ENCODE measurements at regions not wholly inside any gene's neighbourhood (a gene's known extent, or its start where the extent isn't known, plus 50 kb on each side); places are given as distances from the start of the nearest gene placed in this dataset.

DNA sequence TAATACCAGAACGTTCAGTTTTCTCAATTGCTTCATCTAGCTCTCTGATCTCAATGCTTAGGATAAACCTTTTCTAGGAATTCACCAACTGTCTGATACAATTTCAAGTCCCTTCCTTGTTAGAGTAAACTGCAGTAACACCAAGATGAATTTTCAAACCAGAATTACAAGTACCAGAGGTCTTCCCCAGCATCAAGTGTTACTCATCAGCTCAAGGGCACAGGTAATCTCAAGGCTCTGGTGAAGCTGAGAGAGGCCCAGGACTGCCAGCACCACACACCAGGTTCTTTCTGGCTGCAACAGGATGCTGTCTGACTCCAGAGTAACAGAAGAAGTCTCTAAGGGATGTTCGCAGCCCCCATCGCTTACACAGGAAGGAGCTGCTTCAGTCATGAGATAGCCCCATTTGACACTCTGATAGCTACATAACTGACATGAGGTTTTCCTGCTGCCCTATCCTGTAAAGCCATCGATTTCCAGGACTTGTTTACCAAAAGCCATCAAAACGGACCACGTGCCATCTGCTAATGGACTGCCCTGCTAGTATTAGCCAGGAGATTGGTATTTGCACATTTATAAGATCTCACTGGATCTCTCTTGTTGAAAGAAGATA, 549.4 kb downstream of the UTRN start:
- Mint-ChIP-seq H3K27ac (no peak overlapping the region), H3K9me3 (no peaks in the 10 kb centered on the region), H3K36me3 (no peaks in the 10 kb centered on the region)
- DNase-seq (ENCODE audit: low spot score in 2 of 2) (no peak), ATAC-seq (no peak)

DNA sequence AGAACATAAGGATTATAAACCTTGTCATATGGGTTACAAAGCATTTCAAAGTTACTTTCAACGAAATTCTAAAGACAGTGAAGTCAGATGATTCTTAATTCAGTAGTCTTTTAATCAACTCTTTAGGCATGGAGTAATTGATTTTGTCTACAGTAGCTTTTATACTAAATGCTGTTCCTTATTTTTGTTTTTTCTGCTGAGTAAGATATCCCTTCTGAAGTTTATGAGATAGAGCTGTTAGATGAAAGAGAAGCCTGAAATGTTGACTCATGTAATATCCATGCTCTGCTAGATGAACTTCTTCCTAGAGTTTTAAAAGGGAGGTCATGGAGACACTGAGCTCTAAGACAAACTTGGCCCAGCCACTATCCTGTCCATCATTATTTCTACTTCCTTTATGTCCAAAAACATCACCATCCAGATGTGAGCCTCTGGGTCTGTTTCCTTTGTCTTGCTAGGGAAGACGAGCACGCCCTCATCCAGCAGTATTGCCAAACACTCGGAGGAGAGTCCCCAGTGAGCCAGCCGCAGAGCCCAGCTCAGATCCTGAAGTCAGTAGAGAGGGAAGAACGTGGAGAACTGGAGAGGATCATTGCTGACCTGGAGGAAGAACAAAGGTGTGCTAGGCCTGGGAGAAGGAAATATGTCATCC, 550.3 kb downstream of the UTRN start:
- ATAC-seq (no peak), DNase-seq (ENCODE audit: low spot score in 2 of 2) (no peak)
- Mint-ChIP-seq H3K36me3 (no peaks in the 10 kb centered on the region), H3K27ac (no peak overlapping the region), H3K9me3 (no peaks in the 10 kb centered on the region)

DNA sequence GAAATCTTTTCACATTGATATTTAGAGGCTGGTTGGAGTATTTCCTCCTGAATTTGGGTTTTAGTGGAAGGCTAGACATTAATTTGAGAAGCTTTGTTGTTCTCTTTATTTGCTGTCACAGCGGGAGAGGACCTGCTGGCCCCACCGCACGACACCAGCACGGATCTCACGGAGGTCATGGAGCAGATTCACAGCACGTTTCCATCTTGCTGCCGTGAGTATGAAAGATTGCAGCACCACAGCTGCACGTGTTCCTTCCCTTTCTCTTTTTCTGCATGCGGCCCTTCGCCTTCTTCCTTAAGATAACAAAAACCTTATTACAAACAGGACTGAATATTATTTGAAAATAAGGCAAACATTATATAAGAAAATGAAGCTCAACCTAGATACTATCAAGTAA, 555.5 kb downstream of the UTRN start:
- no peaks in the 10 kb centered on the region for H3K9me3 Mint-ChIP-seq
- peaks cover 0 to under 1% of the 10 kb centered on the region in 2 donors for H3K36me3 Mint-ChIP-seq
- no peak overlapping the region for H3K27ac Mint-ChIP-seq
- no peak for ATAC-seq
- no peak for DNase-seq (ENCODE audit: low spot score in 2 of 2)

DNA sequence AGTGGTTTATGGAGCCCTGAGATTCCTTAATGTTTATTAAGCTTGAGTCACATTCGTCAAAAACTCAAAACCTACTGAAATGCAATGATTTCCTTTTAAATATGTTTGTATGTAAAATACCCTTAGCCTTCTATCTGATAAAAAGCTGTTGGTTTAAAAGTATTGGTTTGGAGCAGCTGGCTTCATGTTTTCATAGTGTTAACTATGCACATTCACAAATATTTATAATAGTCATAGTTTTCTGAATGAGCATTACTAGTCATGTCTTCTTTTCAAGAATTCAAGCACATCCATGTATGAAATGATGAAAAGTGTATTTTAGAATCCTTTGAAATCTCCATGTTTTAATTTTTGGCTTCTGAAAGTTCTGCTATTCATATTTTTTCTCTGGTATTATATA, 558.6 kb downstream of the UTRN start:
- ATAC-seq (no peak), DNase-seq (ENCODE audit: low spot score in 2 of 2) (no peak)
- peaks cover 9% of the 10 kb centered on the region in 2 donors for H3K36me3 Mint-ChIP-seq
- peaks cover 0 to 10% of the 10 kb centered on the region in 2 donors for H3K9me3 Mint-ChIP-seq
- H3K27ac Mint-ChIP-seq: no peak overlapping the region

DNA sequence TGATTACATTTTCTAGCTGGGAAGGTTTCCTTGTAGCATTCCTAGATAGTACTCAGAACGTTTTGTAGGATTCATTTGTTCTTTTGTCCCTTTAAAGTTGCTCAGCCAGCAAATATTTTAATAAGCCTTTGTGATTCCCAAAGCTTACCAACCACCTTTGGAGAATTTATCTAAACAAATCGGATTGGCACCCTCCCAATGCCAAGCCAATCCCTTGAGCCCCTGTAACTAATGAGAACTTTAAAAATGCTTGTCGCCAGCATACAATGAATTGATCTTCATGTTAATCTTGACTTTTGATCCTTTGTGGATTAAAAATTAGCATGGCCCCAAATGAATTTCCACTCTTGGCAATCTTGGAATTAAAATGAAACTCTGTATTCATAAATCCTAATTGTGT, 559.5 kb downstream of the UTRN start:
- ATAC-seq (no peak), DNase-seq (ENCODE audit: low spot score in 2 of 2) (no peak)
- Mint-ChIP-seq H3K9me3 (peaks cover 0 to 13% of the 10 kb centered on the region in 2 donors), H3K36me3 (peaks cover 9% of the 10 kb centered on the region in 2 donors), H3K27ac (no peak overlapping the region)

DNA sequence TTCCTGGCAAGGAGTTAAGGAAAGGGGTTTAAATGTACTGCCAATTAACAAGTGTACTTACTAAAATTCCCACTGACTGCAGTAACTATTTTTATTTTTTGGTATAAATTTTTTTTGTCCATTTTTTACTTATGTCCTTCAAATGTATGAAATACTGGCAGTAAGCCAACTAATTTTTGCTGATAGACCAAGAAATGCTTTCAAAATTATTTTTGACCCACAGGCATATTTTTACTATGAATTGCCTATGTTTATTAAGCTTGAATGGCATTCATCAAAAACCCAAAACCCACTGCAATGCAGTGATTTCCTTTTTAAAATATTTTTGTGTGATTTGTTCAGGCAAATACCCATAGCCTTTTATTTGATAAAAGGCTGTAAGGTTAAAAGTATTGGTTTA, 560.1 kb downstream of the UTRN start:
- H3K36me3 Mint-ChIP-seq: peaks cover 9% of the 10 kb centered on the region in 2 donors
- DNase-seq (ENCODE audit: low spot score in 2 of 2): no peak
- H3K9me3 Mint-ChIP-seq: peaks cover 0 to 13% of the 10 kb centered on the region in 2 donors
- H3K27ac Mint-ChIP-seq: no peak overlapping the region
- ATAC-seq: no peak

DNA sequence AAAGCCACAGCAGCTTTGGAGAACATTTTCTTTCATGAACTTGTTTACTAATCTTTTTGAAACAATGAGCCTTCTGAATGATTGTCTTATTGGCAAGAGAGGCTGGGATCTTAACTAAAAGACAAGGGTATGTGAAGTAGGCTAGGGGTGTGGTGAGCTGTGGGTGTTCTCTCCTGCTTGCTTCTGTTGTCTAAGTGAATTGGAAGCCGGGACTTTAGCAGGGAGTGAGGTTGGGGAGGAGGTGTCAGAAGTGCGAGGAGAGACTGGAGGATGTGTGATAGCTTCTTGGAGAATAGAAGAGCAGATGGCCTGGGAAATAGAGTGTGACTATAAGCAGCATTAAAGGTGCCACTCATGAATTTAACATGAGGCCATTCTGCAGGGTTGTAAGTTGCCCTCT, 562.8 kb downstream of the UTRN start:
- ATAC-seq: no peak
- Mint-ChIP-seq H3K36me3 (peaks cover 9% of the 10 kb centered on the region in 2 donors), H3K9me3 (peaks cover 0 to 13% of the 10 kb centered on the region in 2 donors), H3K27ac (peak overlapping the region in 1 of 2 donors; percentile 7)
- DNase-seq (ENCODE audit: low spot score in 2 of 2): no peak

DNA sequence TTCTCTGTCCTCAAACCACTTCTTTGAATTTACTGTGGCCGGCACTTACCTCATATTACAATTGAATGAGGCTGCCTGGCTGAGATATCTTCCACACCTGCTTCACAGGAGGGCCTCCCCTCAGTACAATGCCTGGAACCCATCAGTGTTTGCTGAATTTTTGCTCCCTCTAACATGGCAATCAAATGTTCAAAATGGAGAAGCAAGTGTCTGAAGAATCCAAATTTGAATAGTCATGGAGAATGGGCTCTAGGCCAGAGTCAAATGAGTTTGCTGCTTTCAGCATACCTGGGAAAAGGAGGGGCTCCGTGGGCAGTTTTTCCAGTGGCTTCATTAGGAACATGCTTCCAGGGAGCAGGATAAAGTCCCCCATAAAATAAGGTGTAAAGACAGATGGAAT, 564.8 kb downstream of the UTRN start:
- H3K27ac Mint-ChIP-seq: peak overlapping the region in 1 of 2 donors; percentile 86
- peaks cover 9% of the 10 kb centered on the region in 2 donors for H3K36me3 Mint-ChIP-seq
- ATAC-seq: no peak
- no peak for DNase-seq (ENCODE audit: low spot score in 2 of 2)
- H3K9me3 Mint-ChIP-seq: peaks cover 0 to 13% of the 10 kb centered on the region in 2 donors

DNA sequence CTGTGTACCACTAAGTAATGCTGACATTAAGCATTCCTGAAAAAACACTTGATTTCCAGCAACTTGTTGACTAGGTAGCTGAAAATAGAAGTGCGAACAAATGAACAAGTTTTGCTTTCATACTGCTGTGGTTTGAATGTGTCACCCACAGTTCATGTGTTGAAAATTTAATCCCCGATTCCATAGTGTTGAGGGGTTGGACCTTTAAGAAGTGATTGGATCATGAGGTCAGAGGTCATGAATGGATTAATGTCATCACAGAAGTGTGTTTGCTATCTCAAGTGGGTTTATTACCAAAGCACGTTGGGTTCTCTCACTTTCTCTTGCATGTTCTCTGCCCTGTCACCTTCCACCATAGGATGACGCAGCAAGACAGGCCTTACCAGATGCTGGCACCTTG, 568.5 kb downstream of the UTRN start:
- DNase-seq (ENCODE audit: low spot score in 2 of 2) (no peak), ATAC-seq (peak; percentile 31 to 72)
- no peak overlapping the region for H3K27ac Mint-ChIP-seq
- no peaks in the 10 kb centered on the region for H3K36me3 Mint-ChIP-seq
- peaks cover 0 to 8% of the 10 kb centered on the region in 2 donors for H3K9me3 Mint-ChIP-seq

DNA sequence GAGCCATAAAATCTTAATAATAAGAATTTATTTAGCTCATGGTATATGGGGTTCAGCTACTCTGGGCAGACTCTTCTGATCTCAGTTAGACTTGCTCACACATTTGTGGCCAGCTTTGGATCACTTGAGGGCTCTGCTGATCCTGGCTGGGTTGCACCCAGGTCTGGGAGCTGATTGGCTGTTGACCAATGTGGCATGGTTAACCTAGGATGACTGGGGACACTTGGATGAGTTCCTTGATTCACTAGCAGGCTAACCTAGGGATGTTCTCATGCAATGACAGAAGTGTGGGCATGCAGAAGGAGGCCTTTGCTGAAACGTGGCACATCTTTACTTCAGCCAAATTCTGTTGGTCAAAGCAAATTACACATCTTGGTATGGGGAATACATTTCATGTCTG, 569.5 kb downstream of the UTRN start:
- DNase-seq (ENCODE audit: low spot score in 2 of 2) (no peak), ATAC-seq (no peak)
- Mint-ChIP-seq H3K27ac (no peak overlapping the region), H3K36me3 (no peaks in the 10 kb centered on the region), H3K9me3 (peaks cover 0 to 4% of the 10 kb centered on the region in 2 donors)

DNA sequence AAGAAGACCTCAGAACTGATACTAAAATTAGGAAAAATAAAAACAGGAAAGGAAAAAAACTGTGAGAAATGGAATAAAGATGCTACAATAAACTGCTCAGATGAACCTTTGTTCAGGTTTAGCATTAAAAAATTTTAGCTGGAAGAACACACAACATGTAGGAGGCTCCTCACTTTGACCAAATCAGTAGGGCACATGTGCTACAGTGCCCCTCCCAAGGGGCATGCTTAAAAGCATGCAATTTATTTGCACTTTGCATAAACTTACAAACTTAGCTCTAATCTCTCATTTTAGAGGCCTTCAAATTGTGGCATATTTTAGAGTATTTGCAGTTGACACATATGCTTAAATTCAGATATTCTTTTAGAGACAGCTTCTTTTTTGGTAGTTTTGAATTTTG, 570.2 kb downstream of the UTRN start:
- peaks cover 0 to 4% of the 10 kb centered on the region in 2 donors for H3K9me3 Mint-ChIP-seq
- no peak overlapping the region for H3K27ac Mint-ChIP-seq
- no peaks in the 10 kb centered on the region for H3K36me3 Mint-ChIP-seq
- DNase-seq (ENCODE audit: low spot score in 2 of 2) (no peak), ATAC-seq (no peak)

DNA sequence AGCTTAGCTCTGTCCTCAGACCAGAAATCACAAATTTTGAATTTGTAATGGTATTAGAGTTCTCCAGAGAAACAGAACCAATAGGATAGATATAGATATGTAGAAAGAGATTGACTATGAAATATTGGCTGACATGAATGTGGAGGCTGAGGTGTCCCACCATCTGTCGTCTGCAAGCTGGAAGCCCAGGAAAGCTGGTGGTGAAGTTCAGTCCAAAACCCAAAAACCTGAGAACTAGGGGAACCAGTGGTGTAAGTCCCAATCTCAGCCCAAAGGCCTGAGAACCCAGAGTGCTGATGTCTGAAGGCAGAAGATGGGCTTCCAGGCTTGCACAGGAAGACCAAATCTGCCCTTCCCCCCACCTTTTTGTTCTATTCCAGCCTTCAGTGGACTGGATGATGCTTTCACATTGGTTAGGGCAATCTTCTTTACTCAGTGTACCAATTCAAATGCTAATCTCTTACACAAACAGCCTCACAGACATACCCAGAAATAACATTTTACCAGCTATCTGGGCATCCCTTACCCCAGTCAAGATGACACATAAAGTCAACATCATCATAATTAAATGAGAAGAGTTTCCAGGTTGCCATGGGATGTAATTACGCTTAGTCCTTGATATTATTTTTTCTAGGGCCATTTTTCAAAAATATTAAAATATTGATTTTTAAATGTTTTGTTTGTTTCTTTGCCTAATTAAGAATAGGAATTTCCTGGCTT, 570.8 kb downstream of the UTRN start:
- Mint-ChIP-seq H3K27ac (no peak overlapping the region), H3K36me3 (no peaks in the 10 kb centered on the region), H3K9me3 (peaks cover 0 to 4% of the 10 kb centered on the region in 2 donors)
- ATAC-seq (no peak), DNase-seq (ENCODE audit: low spot score in 2 of 2) (no peak)

DNA sequence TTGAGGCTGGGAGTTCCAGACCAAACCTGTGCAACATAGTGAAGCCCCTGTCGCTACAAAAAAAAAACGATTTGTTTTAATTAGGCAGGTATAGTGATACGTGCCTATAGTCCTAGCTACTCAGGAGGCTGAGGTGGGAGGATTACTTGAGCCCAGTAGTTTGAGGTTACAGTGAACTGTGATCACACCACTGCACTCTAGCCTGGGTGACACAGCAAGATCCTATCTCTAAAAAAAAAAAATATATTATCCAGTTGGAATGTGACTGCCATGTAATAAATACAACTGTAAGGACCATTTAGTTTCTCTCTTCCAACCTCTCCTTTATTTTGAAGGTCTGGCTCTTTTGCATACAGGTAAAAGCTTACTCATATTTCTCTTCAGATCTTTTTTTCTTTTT, 571.5 kb downstream of the UTRN start:
- DNase-seq (ENCODE audit: low spot score in 2 of 2) (no peak), ATAC-seq (no peak)
- Mint-ChIP-seq H3K27ac (no peak overlapping the region), H3K9me3 (peaks cover 0 to 4% of the 10 kb centered on the region in 2 donors), H3K36me3 (no peaks in the 10 kb centered on the region)

DNA sequence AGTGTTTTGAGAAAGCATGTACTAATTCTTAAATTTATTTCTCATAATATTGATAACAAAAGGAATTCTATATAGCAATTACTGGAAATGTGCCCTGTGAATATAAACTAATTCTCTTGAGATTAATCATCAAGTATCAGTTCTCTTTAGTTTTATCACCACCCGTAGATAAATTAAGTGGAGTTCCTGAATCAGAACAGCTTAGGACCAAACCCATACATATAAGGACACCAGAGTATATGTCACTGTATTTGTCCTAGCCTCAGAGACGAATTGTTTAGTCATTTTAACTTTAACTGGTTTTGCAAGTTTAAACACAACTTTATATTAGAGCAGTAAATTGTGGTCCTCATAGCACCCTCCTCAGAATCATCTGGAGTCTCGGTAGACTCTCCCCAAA, 572.0 kb downstream of the UTRN start:
- H3K27ac Mint-ChIP-seq: no peak overlapping the region
- H3K36me3 Mint-ChIP-seq: no peaks in the 10 kb centered on the region
- no peak for DNase-seq (ENCODE audit: low spot score in 2 of 2)
- peaks cover 0 to 4% of the 10 kb centered on the region in 2 donors for H3K9me3 Mint-ChIP-seq
- peak in 1 of 2 donors; percentile 52 for ATAC-seq

DNA sequence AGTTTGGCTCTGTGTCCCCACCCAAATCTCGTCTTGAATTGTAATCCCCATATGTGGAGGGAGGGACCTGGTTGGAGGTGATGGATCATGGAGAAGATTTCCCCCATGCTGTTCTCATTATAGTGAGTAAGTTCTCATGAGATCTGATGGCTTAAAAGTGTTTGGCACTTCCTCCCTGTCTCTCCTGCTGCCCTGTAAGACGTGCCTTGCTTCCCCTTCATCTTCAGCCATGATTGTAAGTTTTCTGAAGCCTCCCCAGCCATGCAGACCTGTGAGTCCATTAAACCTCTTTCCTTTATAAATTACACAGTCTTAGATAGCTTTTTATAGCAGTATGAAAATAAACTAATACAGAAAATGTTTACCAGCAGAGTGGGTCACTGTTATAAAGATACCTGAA, 577.6 kb downstream of the UTRN start:
- peaks cover 0 to 18% of the 10 kb centered on the region in 2 donors for H3K36me3 Mint-ChIP-seq
- peaks cover 7 to 10% of the 10 kb centered on the region in 2 donors for H3K9me3 Mint-ChIP-seq
- no peak overlapping the region for H3K27ac Mint-ChIP-seq
- ATAC-seq (no peak), DNase-seq (ENCODE audit: low spot score in 2 of 2) (no peak)

DNA sequence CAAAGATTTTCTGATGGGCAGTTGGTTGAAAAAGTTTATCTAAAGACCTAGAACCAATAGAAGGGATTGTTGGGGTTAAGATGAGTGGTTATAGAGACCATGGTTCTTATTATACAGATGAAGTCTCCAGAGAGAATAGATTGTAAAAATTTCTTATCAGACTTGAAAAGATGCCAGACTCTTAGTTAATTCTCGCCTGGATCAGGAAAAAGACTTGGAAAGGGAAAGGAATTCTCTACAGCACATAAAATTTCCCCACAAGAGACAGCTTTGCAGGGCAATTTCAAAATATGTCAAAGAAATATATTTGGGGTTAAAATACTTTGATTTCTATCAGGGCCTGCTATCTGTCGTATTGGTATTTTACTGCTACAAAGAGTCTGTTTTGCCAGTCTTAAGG, 582.6 kb downstream of the UTRN start:
- Mint-ChIP-seq H3K36me3 (peaks cover 0 to 18% of the 10 kb centered on the region in 2 donors), H3K9me3 (peaks cover 7 to 10% of the 10 kb centered on the region in 2 donors), H3K27ac (no peak overlapping the region)
- ATAC-seq: no peak
- no peak for DNase-seq (ENCODE audit: low spot score in 2 of 2)

DNA sequence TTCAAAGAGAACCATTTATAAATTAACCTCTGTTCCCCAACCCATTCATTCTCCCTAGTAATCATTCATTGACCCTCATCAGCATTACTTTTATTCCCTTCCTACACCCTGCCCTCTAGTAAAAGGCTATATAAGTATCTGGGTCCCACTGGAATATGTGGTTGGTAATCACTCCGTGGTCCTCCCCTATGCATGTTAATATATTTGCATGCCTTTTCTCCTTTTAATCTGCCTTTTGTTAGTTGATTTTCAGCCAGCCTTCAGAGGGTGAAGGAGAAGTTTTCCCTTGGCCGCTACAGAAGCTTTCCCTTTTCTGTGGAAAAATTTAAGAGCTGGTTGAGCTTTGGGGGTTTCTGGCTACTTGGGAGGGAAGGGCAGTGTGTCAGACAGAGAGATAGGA, 585.6 kb downstream of the UTRN start:
- H3K27ac Mint-ChIP-seq: no peak overlapping the region
- no peaks in the 10 kb centered on the region for H3K9me3 Mint-ChIP-seq
- DNase-seq (ENCODE audit: low spot score in 2 of 2) (no peak), ATAC-seq (no peak)
- no peaks in the 10 kb centered on the region for H3K36me3 Mint-ChIP-seq

All from activated naive CD4-positive, alpha-beta T cell treated with anti-CD3 and anti-CD28 coated beads, Interleukin-2, amount 50 U/mL, for 72 hours (primary cell).